ENCODE measurements at regions not wholly inside any gene's neighbourhood (a gene's known extent, or its start where the extent isn't known, plus 50 kb on each side); places are given as distances from the start of the nearest gene placed in this dataset.

DNA sequence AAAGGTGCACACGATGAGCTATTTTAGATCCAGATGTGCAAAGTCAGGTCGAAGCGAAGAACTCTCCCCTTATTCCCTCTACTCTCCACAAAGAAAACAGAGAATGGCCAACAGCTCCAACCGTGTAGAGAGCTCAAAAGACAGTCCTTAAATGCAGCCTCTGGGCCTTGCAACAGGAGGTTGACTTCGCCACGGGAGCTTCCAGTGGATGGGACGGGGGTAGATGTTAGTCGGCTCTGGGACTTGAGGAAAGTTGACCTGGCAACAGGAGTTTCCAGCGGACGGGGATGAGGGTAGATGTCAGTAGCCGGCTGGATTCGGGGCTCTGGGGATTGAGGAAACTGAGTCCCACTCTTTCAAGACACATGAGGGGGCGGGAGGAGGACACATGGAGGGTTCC lies 450.4 kb downstream of the BRD1 start:
- TF ChIP-seq EZH2phosphoT487 (IDR thresholded peaks at IDR 0.05; ENCODE audit: borderline replicate concordance, low read length) (no peak), CTCF (conservative IDR thresholded peaks at IDR 0.05; ENCODE audit: low read depth, low read length) (no peak), EZH2 (IDR thresholded peaks at IDR 0.05; ENCODE audit: low read length, unreplicated experiment) (no peak)

Data from PC-3 (cell line).